ENCODE measurements at regions not wholly inside any gene's neighbourhood (a gene's known extent, or its start where the extent isn't known, plus 50 kb on each side); places are given as distances from the start of the nearest gene placed in this dataset.

DNA sequence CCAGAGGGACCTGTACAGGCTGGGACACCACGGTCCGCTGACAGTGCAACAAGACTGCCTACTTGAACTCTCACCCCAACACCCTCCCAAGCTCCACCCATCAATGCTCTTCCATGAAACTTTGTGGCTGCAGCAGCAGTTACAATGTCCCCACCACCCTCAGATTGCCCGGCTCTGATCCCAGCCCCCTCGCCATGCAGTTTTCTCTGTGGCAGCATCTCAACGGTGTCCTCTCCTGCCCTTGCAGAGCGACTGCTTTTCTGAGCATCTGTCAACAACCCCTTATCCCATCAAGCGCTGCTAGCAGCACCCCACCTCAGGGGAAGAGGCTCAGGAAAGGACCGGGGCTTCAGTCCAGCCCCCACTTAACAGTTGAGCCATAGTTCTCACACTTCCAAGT, 137.1 kb upstream of the NDUFV2 start:
- intact Hi-C loops (cut with micrococcal nuclease): no loop called here

DNA sequence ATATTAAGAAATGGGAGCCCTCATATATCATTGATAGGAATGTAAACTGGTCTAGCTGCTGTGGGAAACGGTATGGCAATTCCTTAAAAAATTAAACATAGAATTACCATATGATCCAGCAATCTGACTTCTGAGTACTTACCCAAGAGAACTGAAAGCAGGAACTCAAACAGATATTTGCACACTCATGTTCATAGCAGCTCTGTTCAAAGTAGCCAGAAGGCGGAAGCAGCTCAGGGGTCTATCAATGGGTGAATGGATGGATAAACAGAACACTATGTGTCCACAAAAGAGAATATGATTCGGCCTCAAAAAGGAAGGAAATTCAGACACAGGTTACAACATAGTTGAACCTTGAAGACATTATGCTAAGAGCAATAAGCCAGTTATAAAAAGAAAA, 135.7 kb upstream of the NDUFV2 start:
- intact Hi-C loops (cut with micrococcal nuclease): no loop called here

DNA sequence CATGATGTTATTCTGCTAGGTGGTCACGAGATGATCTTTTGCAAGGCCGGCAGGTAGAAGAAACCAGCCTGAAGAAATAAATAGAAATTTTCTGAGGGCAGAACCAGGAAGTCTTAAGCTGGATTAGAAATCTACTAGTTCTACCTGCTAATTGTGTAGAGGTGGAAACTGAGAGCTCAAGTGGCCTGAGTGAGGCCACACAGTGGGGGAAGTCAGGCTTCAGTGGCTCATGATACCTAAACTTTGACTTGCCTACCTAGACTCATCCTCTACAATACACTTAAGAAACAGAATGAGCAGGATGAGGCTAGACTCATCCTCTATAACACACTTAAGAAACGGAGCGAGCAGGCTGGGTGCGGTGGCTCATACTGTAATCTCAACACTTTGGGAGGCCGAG, 134.9 kb upstream of the NDUFV2 start:
- intact Hi-C loops (cut with micrococcal nuclease): no loop called here

DNA sequence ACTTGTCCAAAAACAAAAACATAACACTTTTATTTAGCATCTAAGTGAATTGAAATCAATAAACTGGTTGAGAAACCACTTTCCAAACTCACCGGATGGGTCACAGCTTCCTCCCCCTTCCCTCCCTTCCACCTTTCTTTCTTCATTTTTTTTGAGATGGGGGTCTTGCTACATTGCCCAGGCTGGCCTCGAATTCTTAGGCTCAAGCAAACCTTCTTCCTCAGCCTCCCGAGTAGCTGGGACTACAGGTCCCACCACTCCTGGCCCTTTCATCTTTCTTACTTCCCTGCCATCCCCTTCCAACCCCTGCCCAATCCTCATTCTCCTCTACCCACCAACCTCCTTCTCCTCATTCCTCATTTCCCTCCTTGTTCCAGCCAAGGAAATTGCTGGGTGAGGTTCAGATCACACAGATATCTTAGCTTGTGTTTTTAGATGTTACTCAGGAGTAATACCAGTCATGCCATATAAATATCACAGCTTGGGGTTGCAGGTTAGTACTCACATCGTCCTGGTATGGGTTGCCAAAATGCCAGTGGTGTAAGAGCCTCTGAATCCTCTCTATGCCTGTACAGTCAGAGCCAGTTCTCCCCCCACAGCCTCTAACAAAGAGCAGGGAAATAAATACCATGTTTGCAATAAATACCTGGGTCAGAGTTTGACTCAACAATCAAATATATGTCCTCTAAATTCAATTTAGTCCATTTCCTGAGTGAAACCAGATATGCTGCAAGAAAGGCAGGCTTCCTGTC, 132.7 kb upstream of the NDUFV2 start:
- intact Hi-C loops (cut with micrococcal nuclease): no loop called here

DNA sequence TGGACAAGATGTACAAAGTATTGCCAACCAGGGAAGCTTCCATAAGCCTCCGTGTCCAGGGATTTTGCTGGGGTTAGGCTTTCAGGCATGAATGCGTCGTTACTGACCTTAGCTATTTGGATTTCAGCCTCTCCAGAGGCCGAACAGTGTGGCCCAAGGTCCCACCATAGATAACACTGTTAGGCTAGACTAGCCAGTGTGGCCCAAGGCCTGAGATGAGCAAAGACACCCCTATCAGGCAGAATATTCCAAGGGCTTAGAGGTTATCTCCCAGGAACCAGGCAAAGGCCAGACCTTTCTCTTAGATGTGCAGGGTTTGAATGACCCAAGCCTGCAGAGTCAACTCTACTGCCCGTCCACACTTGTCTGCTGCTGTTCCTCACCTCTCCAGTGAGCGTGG, 131.7 kb upstream of the NDUFV2 start:
- intact Hi-C loops (cut with micrococcal nuclease): no loop called here

DNA sequence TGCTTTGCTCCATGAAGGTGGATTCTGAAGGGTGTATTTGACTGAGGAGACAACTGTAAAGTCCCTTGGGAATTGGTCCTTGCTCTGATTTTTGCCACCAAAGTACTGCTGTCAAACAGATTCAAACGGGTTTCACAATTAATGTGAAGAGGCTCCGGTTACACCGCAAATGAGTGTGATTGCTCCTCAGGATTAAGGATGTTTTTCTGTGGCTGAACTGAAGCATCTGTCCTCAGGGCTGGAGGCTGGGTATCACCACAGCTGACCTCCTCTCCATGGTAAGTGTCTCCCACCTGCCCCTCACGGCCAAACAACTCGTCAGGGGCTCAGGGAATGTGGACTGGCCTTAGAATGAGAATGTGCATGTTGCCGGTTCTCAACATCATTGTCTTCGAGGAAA, 130.4 kb upstream of the NDUFV2 start:
- intact Hi-C loops (cut with micrococcal nuclease): no loop called here

DNA sequence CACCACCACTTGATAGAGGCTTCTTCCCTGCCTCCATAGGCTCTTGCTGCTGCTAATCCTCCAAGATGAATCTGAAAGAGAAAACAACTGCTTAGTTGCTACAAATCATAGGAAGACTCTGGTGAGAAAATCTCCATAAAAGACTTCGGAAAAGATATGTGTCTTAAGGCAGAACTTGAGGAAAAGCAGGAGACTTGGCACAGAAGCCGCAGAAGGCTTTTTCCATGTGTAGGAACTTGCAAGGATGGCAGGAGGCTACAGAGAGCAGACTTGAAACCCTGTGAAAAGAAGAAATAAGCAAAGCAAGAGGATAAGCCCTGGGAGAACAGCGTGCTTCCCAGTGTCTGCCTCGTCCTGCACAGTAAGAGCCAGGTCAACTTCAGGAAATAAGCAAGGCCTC, 128.2 kb upstream of the NDUFV2 start:
- intact Hi-C loops (cut with micrococcal nuclease): no loop called here

DNA sequence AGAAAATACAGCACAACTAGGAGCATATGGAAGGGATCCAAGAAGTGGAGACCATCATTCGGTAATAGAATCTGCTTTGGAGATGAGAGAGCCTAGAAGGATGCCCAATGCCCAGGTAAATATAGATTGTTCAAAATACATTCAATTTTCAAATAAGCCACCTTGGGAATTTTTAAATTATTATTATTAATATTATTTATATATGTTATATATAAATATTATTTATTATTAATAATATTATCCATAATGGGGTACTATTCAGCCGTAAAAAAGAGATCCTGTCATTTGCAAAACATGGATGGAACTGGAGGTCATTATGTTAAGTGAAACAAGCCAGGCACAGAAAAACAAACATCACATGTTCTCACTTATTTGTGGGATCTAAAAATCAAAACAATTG, 127.8 kb upstream of the NDUFV2 start:
- intact Hi-C loops (cut with micrococcal nuclease): no loop called here

DNA sequence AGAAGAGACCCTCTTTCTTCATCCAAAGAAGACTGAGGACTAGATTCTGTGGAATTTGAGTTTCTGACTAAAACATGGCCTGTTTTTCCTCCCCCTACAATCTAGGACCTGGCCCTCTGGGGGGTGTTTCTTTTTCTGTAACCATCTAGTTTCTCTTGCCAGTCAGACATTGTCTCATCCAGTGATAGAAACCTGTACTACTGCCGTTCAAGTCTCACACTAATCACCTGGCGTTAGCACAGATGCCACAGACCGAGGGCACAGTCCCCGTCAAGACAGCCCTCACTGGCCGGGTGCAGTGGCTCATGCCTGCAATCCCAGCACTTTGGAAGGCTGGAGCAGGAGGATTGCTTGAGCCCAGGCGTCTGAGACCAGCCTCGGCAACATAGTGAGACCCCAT, 126.9 kb upstream of the NDUFV2 start:
- intact Hi-C loops (cut with micrococcal nuclease): no loop called here

DNA sequence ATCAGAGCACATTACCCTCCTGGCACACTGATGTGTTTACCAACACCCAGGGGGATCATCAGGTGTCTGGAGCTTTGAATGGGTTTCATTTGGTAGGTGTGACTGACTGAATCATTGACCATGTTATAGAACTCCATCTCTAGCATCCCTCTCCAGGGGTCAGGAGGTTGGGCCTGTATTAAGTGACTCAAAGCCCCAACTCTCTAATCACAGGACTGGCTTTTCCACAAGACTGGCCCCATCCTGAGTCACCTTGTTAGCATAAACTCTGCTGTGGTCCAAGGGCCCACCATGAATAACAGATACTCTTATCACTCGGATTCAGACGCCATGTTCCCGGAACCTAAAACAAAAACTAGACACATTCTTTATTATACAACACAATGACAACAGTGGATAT, 125.9 kb upstream of the NDUFV2 start:
- intact Hi-C loops (cut with micrococcal nuclease): no loop called here

DNA sequence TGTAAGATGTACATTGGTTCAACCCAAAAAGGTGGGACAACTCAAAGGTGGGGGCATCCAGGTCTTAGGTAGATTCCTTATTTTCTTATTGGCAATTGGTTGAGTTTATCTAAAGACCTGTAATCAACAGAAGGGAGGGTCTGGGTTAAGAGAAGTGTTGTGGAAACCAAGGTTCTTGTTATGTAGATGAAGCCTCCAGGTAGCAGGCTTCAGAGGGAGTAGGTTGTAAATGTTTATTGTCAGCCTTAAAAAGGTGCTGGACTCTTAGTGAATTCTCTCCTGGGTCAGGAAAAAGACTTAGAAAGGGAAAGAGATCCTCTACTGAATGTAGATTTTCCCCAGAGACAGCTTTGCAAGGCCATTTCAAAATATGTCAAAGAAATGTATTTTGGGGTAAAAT, 125.3 kb upstream of the NDUFV2 start:
- intact Hi-C loops (cut with micrococcal nuclease): no loop called here

DNA sequence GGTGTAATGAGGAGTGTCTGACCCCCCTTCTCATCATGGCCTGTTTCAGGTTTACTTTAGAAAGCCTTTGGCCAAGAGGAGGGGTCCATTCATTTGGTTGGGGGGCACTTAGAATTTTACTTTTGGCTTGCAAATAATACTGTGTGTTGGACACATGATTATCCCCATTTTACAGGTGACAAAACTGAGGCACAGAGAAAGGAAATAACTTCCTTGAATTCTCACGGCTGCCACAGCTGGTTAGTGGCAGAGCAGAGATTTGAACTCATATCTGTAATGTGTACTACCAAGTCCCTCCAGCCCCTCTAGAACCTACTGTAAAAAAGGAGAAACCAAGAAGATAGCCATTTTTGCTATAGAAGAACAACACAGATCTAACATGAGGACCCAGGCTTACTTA, 124.8 kb upstream of the NDUFV2 start:
- intact Hi-C loops (cut with micrococcal nuclease): no loop called here

DNA sequence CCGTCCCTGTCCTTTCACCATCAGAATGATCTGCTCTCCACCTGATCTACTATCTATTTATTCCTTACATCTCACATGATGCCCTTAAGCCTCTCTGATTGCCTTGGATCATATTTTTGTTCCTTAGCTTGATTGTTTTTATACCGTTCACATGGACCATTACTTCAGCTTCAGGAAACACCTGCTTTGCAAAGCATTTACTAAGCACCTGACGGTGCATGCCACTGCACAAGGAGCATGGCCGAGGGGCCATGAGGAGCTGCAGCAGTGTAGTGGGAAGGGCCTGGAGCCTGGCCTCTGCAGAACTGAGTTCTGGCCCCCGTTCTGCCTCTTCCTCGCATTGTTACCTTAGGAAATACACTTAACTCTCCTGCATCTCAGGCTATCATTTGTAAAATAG, 124.1 kb upstream of the NDUFV2 start:
- intact Hi-C loops (cut with micrococcal nuclease): no loop called here

DNA sequence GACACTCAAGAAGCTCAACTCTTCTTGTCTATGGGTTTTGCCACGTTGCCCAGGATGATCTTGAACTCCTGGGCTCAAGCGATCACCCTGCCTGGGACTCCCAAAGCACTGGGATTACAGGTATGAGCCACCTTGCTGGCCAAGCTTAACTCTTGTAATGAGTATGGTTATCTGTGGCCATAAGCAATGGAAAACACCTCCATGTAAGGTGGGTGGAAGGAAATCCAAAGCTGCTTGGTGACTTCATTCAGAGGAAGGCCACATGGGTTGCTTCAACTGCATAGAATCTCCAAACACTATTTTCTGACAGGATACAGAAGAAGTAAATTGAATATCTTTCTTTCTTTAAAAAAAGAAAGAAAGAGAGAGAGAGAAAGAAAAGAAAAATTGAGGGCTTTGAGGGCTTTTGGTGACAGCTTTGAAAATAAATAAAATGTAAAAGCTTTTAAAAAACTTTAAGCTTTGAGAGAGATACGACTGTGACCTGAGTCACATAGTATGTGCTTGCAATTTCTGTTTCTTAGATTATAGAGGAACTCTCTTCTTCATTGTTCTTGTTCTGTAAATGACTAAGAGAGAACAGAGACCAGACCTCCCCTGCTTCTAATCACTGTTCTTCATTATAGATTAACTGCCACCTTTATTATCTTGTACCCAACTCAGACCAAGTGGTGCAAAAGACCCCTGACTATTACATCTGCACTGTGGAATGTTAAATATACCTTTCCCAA, 123.1 kb upstream of the NDUFV2 start:
- intact Hi-C loops (cut with micrococcal nuclease): no loop called here

DNA sequence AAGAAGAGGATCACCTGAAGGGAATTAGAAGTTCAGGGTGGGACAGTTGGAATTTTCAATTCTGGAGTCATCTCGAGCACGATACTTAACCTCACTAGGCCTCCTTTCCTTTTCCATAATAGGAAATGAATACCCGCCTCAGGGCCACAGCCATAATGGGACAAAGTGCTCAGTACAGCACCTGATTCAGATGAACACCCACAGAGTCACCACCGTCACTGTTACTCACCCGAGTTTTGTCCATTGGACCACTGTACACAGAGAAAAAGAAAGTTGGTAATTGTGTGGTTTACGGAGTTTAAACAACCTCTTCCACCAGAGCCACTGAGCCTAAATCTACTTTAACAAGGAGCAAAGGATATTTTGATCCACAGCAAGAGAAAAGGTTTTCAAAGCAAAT, 122.0 kb upstream of the NDUFV2 start:
- intact Hi-C loops (cut with micrococcal nuclease): no loop called here

DNA sequence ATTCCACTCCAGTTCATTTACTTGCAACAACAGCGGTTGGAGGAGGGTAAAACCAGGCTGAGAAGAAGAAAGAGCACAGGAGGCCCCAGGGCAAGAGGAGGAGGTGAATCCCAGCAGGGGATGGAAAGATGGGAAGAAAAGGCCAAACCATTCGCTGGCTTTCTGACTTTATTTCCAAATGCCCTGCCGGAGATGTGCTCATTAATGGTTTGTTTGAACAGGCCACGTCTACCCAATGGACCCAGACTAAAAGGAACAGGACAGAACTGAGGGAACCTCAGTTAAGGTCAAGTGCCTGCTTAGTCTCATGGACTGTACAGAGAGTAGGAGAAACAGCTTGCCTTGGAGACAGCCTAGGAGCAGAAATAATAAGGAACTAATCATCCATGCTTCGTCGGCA, 121.6 kb upstream of the NDUFV2 start:
- intact Hi-C loops (cut with micrococcal nuclease): no loop called here

DNA sequence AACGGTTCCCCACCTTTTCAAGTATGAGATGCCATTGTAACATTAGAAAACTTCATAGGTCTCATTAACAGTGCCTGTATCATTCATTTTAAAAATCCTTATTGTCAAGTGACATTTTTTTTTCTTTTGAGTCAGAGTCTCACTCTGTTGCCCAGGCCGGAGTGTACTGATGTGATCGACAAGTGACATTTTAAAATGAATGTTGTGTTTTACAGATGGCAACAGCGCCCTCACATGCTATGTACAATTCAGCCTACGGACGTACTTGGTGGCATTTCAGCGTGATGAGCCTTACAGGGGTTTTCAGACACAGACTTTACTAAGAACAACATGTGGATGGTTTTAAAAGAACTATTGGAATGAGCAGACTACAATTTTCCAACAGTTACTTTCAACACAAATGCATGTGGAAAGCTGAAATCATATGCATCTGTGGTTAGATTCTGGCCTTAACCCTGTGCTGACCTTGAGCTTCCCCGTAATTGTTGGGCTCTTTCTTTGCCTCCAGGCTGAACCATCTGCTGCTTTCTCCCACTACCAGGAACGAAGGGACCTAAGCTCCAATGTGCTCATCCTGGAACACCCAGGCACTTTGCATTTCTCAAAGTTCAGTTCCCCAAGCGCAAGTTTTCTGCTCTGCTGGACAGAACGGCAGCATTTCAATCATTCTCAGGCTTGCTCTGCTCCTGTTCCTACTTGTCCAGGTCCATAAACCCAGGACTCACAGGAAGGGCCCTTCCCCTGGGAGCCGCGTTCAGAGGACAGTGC, 119.9 kb upstream of the NDUFV2 start:
- intact Hi-C loops (cut with micrococcal nuclease): no loop called here

DNA sequence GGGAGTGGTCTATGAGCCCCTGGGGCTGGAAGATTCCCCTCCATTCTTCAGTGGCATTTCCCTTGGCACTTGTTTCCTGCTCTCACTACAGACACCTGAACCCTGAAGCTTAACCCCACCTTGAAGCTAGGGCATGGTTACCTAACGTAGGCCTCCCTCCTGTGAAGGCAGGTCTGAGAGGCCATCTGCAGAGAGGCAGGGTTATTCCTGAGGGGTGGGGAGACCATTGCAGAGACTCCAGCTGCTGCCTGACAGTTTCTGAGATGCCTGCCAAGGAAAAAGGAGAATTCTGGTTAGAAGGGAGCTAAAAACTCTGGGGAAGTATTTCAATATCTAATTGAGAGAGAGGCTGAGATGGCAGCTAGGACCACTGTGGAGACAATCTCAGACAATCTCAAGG, 119.3 kb upstream of the NDUFV2 start:
- intact Hi-C loops (cut with micrococcal nuclease): no loop called here

DNA sequence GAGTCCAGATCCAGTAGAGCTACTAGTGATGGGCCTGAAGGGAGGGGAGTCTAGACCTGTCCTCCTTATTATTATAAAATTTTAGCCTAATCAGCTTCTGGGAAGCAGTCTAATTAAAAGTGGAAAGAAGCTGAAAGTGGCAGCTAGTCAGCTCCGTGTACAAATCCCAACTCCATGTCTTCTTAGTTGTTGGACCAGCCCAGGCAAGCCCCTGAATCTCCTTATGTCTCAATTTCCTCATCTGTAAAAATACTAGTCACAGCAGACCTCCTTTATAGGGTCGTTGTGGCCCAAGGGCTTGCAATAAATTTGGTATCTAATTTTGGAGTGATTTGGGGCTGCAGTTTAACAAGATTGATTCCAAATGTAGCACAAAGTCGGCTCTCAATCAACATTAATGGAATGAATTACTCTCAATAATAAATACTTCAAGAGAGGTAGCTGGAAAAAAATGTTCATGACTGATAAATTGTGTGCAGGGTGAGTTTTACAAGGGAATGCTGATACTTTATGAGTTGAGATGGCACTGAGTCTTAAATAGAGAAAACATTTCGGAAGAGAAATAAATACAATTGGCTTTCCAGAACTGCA, 118.3 kb upstream of the NDUFV2 start:
- intact Hi-C loops (cut with micrococcal nuclease): no loop called here

DNA sequence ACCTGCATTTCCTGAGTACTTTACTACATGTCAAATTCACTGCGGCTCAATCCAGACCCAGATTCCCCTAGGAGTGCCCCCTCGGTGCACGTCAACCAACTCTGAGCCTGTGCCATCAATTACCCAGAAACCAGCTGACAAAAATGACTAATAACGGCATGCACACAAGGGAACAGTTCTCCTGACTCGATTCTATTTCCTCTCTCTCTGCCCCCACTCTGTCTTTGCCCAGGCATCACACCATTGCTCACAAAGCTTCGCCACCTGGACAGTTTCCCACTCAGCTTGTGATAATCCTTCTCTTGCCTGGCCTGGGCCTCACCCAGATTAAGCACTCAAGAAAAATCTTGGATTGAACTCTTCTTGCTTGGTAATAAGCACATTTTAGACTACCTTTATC, 115.3 kb upstream of the NDUFV2 start:
- intact Hi-C loops (cut with micrococcal nuclease): loop anchor here (5.0 kb wide), 1 partner anchor 510 kb away; no protein-coding TSS in a partner anchor

DNA sequence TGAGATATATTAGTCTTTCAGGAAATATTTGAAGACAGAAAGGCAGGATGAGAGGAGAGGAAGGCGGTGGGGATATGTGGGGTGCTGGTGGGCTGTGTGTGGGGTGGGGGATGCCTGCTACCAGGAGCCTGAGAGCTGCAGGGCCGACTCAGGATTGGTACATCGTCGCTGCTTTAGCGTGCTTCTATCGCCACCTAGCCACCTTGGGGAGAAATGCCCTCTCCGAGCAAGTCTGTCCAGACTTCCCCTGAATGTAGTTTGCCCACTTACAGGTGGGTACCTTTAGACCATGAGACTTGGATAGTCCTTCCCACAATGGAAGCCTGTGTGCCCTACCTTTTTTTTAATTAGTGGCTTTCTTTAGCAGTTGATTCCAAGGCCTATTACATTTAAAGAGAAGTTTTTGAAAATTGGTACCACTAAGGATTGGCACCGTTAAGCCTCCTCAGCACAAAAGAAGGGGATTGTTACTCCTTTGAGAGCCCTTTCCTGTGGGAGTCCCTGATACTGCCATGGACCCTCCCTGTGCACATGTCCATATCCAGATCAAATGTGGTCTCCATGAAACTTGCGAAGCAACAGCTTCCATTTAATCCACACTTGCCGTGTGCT, 114.1 kb upstream of the NDUFV2 start:
- intact Hi-C loops (cut with micrococcal nuclease): loop anchor here (1.0 to 5.0 kb wide), 3 partner anchors 292 to 511 kb away; no protein-coding TSS in a partner anchor
